GM12892 (cell line): ENCODE measurements at regions not wholly inside any gene's neighbourhood (a gene's known extent, or its start where the extent isn't known, plus 50 kb on each side); places are given as distances from the start of the nearest gene placed in this dataset.

Experiments
- POLR2A ChIP-seq: IDR thresholded peaks from 2 replicates; pipeline ENCODE4 v1.6.1; 2011; ENCODE audit warnings: low read depth, low read length, control low read depth
- POLR2AphosphoS5 ChIP-seq: IDR thresholded peaks from 2 replicates; pipeline ENCODE4 v1.6.1; 2011; ENCODE audit warnings: low read depth, low read length, control low read depth
- TAF1 ChIP-seq: IDR thresholded peaks from 2 replicates; pipeline ENCODE4 v1.6.1; 2011; ENCODE audit warnings: low read depth, mild to moderate bottlenecking, control low read depth, low read length, borderline replicate concordance

GRCh38 chr2:47984041-47984440, 77.7 kb upstream of the FBXO11 start:
- TF ChIP-seq POLR2A: no peak
- no peak for TF ChIP-seq TAF1
- no peak for TF ChIP-seq POLR2AphosphoS5
